Activated naive CD4-positive, alpha-beta T cell (primary cell): ENCODE measurements at regions not wholly inside any gene's neighbourhood (a gene's known extent, or its start where the extent isn't known, plus 50 kb on each side); places are given as distances from the start of the nearest gene placed in this dataset.
"Not testable (repeated sequence)": the region's sequence is repeated elsewhere in the genome, so short reads cannot be mapped to it uniquely, and the experiment has no call there.

Experiments
- DNase-seq, 4 experiments: peaks; one replicate each; lab custom pipeline; 2025; lab: John Stamatoyannopoulos, UW

DNA sequence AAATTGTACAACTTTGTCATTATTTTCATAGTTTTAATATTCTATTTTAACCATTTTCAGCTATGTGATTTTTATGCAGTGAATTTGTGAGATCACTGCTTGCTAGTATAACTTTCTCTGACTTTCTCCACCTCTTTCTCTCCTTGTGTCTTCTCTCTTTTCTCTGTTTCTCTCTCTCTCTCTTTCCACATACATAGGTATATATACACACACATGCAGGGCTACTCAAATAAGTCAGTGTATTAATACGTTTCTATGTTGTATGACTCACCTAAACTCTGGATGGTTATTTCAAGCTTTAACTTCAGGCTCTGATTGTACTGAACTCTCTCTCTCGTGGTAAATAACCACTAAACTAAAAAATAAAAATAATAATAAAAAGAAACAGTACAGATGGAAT lies 1389.3 kb upstream of the ALCAM start:
- DNase-seq = no peak

- DNase-seq = no peak
These were observed 1375.1 kb upstream of the ALCAM start for GRCh38 chr3:103991461-103992115.

- no peak for DNase-seq
These were observed 1374.2 kb upstream of the ALCAM start for GRCh38 chr3:103992469-103992868.

GRCh38 chr3:104004956-104005355 lies 1361.8 kb upstream of the ALCAM start:
- no peak for DNase-seq

DNA sequence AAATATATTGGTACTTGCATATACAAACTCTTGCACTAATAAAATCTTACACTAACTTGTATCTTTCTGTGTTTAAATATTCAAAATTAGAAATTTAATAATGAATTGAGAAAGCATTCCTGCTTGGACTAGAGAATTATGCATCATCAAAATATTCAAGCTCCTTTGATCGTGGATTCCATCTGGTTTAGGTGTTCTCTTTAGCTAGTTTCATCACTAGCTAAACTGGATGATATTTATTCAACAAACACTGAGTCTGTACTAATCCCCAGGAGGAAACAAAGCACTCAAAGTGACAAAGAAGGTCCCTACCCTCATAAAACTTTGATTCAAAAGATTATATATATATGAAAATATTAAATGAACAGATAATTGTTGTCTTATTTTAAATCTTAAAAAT lies 1360.9 kb upstream of the ALCAM start:
- DNase-seq = no peak

GRCh38 chr3:104018541-104018940 lies 1348.2 kb upstream of the ALCAM start:
- no peak for DNase-seq

- no peak for DNase-seq
These were observed 1335.1 kb upstream of the ALCAM start for GRCh38 chr3:104031598-104031997.

DNA sequence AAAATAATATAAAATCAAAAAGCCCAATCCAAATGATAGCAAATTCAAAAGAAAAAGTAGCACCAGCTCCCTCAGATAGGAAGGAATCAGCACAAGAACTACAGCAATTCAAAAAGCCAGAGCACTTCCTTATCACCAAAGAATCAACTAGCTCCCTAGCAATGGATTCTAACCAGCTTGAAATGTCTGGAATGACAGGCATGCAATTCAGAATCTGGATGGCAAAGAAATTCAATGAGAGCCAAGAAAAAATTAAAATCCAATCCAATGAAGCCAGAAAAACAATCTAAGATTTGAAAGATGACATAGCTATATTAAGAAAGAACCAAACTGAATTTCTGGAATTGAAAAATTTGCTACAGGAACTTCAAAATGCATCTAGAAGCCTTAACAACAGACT lies 1334.4 kb upstream of the ALCAM start:
- DNase-seq = no peak

GRCh38 chr3:104040896-104041295 lies 1325.8 kb upstream of the ALCAM start:
- no peak for DNase-seq

GRCh38 chr3:104043001-104043543 lies 1323.6 kb upstream of the ALCAM start:
- DNase-seq = not testable (repeated sequence)

GRCh38 chr3:104044002-104044401 lies 1322.7 kb upstream of the ALCAM start:
- no peak for DNase-seq

DNA sequence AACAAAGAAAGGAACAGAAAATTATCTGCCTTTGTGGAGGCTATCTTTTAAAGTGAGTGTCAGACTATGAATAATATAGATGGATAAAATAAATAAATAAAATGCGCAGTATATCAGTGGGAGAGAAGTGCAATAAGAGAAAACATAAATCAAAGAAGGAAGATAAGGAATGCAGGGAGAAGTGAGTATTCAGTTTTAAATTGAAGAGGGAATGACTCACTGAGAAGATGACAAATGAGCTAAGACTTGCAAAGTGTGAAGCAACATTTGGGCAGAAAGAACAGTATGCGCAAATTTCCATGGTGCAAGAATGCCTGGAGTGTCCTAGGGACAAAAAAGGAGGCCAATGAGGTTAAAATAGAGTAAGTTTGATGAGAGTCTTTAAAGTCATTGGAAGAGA lies 1300.1 kb upstream of the ALCAM start:
- no peak for DNase-seq

- no peak for DNase-seq
These were observed 1297.6 kb upstream of the ALCAM start for GRCh38 chr3:104069114-104069513.

DNA sequence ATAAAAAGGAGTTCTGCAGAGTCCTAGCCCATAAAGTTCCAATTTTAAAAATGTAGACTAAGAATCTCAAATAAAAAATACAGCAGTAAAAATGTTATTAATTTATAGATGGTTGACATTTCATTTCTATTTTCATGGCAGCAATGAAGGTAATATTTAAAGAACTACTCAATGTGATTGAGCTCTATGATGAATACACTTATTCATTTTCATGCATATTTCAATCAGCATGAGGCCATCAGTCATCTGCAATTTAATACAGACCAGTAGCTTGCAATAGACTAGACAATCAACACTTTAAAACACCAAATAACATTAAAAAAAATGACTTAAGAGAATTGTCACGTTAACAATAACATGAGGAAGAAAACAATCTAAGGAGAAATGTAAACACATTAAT lies 1295.8 kb upstream of the ALCAM start:
- DNase-seq = no peak

- no peak for DNase-seq
These were observed 1286.6 kb upstream of the ALCAM start for GRCh38 chr3:104080088-104080626.

DNA sequence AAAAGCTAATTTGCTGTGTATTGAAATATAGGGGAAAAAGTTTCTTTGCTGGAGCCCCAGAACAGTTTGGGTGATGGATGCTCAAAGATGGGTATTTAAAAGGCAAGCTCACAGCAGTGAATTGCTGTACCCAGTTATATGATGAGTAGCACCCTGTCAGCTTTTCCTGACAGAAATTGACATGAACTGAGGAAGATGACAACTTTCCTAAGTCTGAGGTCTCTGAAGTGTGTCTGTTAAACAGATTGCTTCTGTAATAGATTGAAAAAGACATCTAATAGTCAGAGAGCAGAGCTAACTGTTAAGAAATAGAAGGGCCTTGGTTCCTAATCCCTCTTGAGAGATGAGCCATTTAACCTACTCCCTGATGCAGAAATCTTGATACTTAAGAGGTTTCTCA lies 1278.0 kb upstream of the ALCAM start:
- DNase-seq = no peak

DNA sequence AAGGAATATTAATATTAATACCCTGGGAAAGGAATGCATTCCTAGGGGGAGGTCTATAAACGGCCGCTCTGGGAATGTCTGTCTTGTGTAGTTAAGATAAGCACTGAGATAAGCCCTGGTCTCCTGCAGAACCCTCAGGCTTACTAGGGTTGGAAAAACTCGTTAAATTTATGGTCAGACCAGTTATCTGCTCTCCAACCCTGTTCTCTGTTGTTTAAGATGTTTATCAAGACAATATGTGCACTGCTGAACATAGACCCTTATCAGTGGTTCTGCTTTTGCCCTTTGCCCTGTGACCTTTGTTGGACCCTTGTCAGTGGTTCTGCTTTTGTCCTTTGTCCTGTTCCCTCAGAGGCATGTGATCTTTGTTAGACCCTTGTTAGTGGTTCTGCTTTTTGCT lies 1276.7 kb upstream of the ALCAM start:
- not testable (repeated sequence) for DNase-seq

- DNase-seq = no peak
These were observed 1265.0 kb upstream of the ALCAM start for GRCh38 chr3:104101736-104102135.

DNA sequence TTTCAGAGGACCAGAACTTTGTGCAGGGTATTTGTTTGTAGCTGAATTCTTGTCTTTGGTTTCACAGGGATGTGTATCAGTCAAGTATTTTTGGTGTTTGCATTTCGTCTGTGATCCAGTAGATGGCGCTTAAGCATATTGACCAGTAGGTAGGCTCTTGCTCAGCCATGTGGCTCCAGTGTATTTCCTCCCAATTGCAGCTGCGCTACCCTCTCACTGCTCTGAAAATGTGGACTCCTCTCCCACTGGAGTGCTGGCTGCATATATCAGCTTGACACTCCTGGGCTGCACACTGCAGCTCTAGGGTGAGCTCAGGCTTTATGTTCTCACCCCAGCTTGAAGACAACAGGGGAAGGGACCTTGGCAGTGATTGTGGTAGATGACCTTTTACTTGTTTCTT lies 1264.3 kb upstream of the ALCAM start:
- DNase-seq = no peak

DNA sequence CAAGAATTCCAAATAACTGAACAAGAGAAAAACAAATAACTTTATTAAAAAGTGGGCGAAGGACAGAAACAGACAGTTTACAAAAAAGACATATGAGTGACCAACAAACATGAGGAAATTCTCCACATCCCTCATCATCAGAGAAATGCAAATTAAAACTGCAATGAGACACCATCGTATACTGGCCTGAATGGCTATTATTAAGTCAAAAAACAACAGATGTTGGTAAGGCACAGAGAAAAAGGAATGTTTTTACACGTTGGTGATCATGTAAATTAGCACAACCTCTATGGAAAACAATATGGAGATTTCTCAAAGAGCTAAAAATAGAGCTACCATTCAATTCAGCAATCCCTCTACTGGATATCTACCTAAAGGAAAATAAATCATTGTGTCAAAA lies 1260.4 kb upstream of the ALCAM start:
- DNase-seq = no peak

- no peak for DNase-seq
These were observed 1258.2 kb upstream of the ALCAM start for GRCh38 chr3:104108522-104108921.

DNA sequence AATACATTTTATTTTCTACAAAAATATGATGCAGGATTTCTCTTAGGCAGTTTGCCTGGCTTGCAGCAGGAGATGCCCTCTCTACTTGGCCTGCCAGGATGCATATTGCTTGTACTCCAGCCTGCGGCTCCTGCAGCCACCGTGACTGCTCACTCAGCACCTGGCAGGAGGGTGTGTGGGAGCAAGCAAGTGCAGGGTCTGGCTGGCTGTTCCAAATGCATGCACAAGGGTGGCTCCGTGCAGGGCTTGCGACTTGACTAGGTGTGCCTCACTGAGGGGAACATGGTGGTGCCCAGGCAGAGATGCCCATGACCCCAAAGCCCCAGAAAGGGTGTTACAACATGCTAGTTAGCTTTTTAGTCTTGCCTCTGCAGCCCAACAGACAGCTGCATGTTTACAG lies 1240.2 kb upstream of the ALCAM start:
- DNase-seq = no peak

DNA sequence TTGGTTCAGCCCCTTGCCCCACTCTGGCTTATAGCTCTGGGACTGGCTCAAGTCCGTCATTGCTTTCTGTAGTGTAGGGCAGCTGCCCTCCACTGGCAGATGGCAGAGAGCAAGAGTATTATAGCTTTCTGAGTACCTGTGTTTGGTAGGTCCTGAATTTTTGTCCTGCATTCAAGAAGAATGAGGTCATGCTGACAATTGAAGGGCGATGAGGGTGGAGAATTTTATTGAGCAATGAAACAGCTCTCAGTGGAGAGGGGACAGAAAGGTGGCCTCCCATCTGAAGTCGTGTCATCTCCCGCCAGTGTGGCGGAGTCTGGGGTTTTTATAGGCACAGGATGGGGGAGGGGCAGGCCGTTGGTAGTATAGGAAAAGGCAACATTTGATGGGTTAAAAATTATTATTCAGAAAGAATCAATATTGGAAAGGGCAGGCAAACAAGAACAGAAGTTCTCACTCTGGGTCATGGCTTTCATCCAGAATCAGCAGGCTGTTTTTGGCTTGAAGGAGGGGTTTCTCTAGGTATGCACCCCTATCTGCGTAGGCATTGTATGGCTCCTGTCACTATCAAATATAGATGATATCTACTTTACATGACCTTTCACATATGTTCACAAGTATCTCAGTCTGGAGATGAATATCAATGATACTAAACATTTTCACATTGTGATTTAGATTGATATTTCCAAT lies 1239.7 kb upstream of the ALCAM start:
- DNase-seq = no peak
